ENCODE measurements at regions not wholly inside any gene's neighbourhood (a gene's known extent, or its start where the extent isn't known, plus 50 kb on each side); places are given as distances from the start of the nearest gene placed in this dataset.

DNA sequence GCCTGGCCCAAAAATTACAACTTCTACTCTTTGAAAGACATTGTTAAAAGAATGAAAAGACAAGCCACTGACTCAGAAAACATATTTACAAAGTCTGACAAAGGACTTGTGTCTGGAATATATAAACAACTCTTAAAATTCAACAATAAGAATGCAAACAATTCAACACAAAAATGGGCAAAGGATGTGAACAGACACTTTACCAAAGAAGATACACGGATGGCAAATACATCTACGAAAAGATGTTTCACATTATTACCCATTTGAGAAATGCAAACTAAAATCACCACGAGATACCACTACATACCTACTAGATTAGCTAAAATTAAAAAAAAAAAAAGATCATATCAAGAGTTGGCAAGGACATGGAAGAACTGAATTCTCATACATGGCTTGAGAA, 80.8 kb upstream of the METRNL start:
- no peak for DNase-seq
- Histone ChIP-seq H3K4me1 (replicated peaks in 1 of 2) (no peaks in the 10 kb centered on the region), H3K9me3 (replicated peaks in 1 of 3) (no peaks in the 10 kb centered on the region), H3K4me3 (no peak overlapping the region), H3K36me3 (replicated peaks in 1 of 2) (no peaks in the 10 kb centered on the region), H3K27me3 (no peaks in the 10 kb centered on the region), H3K27ac (no peak overlapping the region)
- 88 to 96% (median 93%) methylated on average over 3 of the region's 3 CpGs for WGBS, 4 donors
- intact Hi-C loops (cut with DNase I), result no loop called here
- TF ChIP-seq POLR2A (IDR thresholded peaks at IDR 0.05), result no peak
- TF ChIP-seq, protein P1, sequence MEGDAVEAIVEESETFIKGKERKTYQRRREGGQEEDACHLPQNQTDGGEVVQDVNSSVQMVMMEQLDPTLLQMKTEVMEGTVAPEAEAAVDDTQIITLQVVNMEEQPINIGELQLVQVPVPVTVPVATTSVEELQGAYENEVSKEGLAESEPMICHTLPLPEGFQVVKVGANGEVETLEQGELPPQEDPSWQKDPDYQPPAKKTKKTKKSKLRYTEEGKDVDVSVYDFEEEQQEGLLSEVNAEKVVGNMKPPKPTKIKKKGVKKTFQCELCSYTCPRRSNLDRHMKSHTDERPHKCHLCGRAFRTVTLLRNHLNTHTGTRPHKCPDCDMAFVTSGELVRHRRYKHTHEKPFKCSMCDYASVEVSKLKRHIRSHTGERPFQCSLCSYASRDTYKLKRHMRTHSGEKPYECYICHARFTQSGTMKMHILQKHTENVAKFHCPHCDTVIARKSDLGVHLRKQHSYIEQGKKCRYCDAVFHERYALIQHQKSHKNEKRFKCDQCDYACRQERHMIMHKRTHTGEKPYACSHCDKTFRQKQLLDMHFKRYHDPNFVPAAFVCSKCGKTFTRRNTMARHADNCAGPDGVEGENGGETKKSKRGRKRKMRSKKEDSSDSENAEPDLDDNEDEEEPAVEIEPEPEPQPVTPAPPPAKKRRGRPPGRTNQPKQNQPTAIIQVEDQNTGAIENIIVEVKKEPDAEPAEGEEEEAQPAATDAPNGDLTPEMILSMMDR (IDR thresholded peaks at IDR 0.05), result no peak

DNA sequence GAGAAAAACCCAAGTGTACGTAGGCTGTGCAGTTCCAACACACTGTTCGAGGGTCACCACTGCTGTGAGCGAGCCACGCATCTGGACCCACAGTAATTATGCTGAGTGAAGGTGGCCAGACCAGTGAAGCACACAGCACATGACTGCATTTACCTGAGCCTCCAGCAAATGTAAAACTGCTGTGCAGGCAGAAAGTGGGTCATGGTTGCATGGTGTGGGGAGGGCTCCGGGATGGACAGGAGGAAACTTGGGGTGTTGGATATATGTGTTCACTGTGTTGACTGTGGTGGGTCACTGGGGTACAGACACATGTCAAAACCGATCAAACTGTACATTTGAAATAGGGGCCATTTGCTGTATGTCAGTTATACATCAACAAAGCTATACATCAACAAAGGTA, 78.7 kb upstream of the METRNL start:
- Histone ChIP-seq H3K4me1 (replicated peaks in 1 of 2) (no peaks in the 10 kb centered on the region), H3K27me3 (no peaks in the 10 kb centered on the region), H3K27ac (no peak overlapping the region), H3K9me3 (replicated peaks in 1 of 3) (no peaks in the 10 kb centered on the region), H3K4me3 (no peak overlapping the region), H3K36me3 (replicated peaks in 1 of 2) (peaks cover 0 to 4% of the 10 kb centered on the region in 2 donors)
- intact Hi-C loops (cut with DNase I), result no loop called here
- 76 to 88% (median 78%) methylated on average over 6 of the region's 6 CpGs for WGBS, 4 donors
- TF ChIP-seq, protein P1 (IDR thresholded peaks at IDR 0.05), result no peak
- TF ChIP-seq POLR2A (IDR thresholded peaks at IDR 0.05), result no peak
- no peak for DNase-seq

DNA sequence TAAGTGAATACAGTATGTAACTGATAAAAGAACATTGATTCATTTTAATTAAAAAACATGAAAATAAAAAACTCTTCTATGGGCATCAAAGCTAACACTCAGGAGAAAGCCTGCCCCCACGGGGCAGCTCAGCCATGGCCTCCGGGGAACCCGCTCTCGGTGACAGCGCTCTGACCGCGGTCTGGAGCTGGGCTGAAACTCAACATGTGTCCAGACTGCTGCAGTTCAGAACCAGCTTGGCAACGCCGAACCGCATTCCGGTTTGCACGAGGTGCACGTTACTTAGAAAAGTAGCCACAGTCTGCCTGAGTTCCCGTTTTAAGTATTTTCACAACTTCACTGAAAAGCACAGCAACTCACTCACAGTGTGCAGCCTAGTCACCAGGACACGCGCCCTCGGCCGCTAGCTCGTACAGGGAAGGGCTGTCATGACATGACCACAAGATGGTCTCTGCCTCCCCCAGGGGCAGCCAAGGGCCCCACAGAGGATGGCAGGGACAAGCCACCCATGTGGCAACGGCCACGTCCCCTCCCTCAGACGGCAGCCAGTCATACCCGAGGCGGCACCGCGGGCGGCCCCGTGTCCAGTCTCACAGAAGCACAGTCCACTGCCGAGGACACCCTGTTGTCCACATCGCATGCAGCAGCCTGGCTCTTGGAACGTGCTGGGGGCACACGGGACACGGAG, 77.1 kb upstream of the METRNL start:
- no peak for DNase-seq
- Histone ChIP-seq H3K4me3 (no peak overlapping the region), H3K9me3 (replicated peaks in 1 of 3) (no peaks in the 10 kb centered on the region), H3K4me1 (replicated peaks in 1 of 2) (no peaks in the 10 kb centered on the region), H3K27ac (no peak overlapping the region), H3K36me3 (replicated peaks in 1 of 2) (peaks cover 0 to 4% of the 10 kb centered on the region in 2 donors), H3K27me3 (no peaks in the 10 kb centered on the region)
- intact Hi-C loops (cut with DNase I), result no loop called here
- TF ChIP-seq, protein P1 (IDR thresholded peaks at IDR 0.05), result no peak
- TF ChIP-seq POLR2A (IDR thresholded peaks at IDR 0.05), result no peak
- WGBS, 4 donors, result 96 to 98% (median 97%) methylated on average over 17 to 33 of the region's 33 CpGs

DNA sequence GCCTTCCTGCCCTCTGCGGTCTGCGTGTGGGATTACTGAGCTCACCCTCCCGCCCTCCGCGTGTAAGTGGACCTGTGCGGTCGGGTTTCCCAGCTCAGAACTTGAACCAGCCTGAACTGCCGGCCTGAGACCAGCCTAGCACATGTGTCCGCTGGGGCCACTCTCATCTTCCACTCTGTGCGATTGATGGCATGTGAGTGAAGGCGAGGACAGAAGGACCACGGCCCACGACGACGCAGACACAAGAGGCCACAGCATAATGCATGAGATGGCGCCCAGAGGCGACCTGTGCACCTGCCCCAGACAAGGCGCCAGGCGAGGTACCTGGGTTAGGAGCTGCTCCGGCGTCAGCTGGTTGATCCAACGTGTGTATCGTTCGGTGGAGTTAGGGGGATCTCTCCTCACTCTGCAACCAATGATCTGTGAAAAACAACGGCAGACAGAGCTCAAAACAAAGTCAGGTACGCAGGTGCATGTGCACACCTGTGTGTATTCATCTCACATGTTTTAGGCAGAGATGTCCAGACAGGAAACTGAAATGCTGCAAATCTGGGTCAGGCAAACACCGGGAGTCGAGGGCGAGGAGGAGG, 74.5 kb upstream of the METRNL start:
- H3K4me1 ChIP-seq (replicated peaks in 1 of 2), result no peaks in the 10 kb centered on the region
- no peaks in the 10 kb centered on the region for H3K27me3 ChIP-seq
- intact Hi-C loops (cut with DNase I), result no loop called here
- 94 to 97% (median 95%) methylated on average over 23 to 29 of the region's 29 CpGs for WGBS, 4 donors
- DNase-seq, result no peak
- peaks cover 0 to 4% of the 10 kb centered on the region in 2 donors for H3K36me3 ChIP-seq (replicated peaks in 1 of 2)
- H3K9me3 ChIP-seq (replicated peaks in 1 of 3), result no peaks in the 10 kb centered on the region
- no peak overlapping the region for H3K4me3 ChIP-seq
- TF ChIP-seq POLR2A (IDR thresholded peaks at IDR 0.05), result no peak
- TF ChIP-seq, protein P1 (IDR thresholded peaks at IDR 0.05), result no peak
- H3K27ac ChIP-seq, result no peak overlapping the region

All from adrenal gland (tissue), 9 donors.